ENCODE measurements at regions not wholly inside any gene's neighbourhood (a gene's known extent, or its start where the extent isn't known, plus 50 kb on each side); places are given as distances from the start of the nearest gene placed in this dataset.

DNA sequence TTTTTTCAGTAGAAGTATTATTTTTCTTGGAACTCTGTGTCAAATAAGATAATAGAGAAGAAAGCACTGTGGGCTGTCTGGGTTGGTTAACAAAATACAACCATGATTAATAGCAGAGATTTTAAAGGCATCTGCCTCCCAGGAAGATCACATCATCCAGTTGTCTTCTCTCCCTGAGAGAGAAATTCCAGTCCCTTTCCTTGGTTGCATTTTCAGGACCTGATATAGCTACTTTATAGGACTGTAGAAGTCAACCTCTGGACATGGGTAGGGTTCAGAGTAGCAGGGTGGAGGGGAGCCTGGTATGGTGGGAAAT, 309.9 kb upstream of the IGFBP3 start:
- no peaks in the 10 kb centered on the region for H3K36me3 Mint-ChIP-seq (ENCODE audit: low read depth)
- Histone ChIP-seq H3F3A (replicated peaks; ENCODE audit: low read depth) (no peaks in the 10 kb centered on the region), H3K27ac (ENCODE audit: low read depth) (no peak overlapping the region), H3K4me1 (ENCODE audit: insufficient read depth) (no peaks in the 10 kb centered on the region), H3K36me3 (ENCODE audit: insufficient read depth) (no peaks in the 10 kb centered on the region), H3K79me2 (replicated peaks; ENCODE audit: insufficient read depth) (no peaks in the 10 kb centered on the region), H3K9me2 (ENCODE audit: insufficient read depth) (peaks cover 11% of the 10 kb centered on the region; the same call in 1 of the 2 replicates), H4K20me1 (replicated peaks; ENCODE audit: insufficient read depth) (no peaks in the 10 kb centered on the region), H2AFZ (no peak overlapping the region), H3K4me3 (no peak overlapping the region), H3K4me2 (no peak overlapping the region), H3K27me3 (ENCODE audit: insufficient read depth) (no peaks in the 10 kb centered on the region)
- H3K27me3 Mint-ChIP-seq (ENCODE audit: insufficient read depth, low read depth, poor library complexity), result peaks cover 5% of the 10 kb centered on the region
- ATAC-seq (no peak), DNase-seq (ENCODE audit: low spot score) (no peak)
- H3K4me3 Mint-ChIP-seq, result no peak overlapping the region
- no peak for TF ChIP-seq JUNB (IDR thresholded peaks at IDR 0.05; ENCODE audit: unreplicated experiment)
- TF ChIP-seq POLR2AphosphoS5 (IDR thresholded peaks at IDR 0.05; ENCODE audit: low read depth), result no peak
- no peak for TF ChIP-seq EZH2 (IDR thresholded peaks at IDR 0.05; ENCODE audit: low read depth, unreplicated experiment)
- no peak for TF ChIP-seq ZNF331 (CRISPR knock-in tag; IDR thresholded peaks at IDR 0.05; ENCODE audit: low read depth)
- TF ChIP-seq STAT1 (IDR thresholded peaks at IDR 0.05; ENCODE audit: unreplicated experiment), result no peak
- no peak for TF ChIP-seq NANOG (IDR thresholded peaks at IDR 0.05; ENCODE audit: borderline replicate concordance)
- TF ChIP-seq EZH2phosphoT487 (IDR thresholded peaks at IDR 0.05; ENCODE audit: unreplicated experiment), result no peak
- TF ChIP-seq, protein P1, sequence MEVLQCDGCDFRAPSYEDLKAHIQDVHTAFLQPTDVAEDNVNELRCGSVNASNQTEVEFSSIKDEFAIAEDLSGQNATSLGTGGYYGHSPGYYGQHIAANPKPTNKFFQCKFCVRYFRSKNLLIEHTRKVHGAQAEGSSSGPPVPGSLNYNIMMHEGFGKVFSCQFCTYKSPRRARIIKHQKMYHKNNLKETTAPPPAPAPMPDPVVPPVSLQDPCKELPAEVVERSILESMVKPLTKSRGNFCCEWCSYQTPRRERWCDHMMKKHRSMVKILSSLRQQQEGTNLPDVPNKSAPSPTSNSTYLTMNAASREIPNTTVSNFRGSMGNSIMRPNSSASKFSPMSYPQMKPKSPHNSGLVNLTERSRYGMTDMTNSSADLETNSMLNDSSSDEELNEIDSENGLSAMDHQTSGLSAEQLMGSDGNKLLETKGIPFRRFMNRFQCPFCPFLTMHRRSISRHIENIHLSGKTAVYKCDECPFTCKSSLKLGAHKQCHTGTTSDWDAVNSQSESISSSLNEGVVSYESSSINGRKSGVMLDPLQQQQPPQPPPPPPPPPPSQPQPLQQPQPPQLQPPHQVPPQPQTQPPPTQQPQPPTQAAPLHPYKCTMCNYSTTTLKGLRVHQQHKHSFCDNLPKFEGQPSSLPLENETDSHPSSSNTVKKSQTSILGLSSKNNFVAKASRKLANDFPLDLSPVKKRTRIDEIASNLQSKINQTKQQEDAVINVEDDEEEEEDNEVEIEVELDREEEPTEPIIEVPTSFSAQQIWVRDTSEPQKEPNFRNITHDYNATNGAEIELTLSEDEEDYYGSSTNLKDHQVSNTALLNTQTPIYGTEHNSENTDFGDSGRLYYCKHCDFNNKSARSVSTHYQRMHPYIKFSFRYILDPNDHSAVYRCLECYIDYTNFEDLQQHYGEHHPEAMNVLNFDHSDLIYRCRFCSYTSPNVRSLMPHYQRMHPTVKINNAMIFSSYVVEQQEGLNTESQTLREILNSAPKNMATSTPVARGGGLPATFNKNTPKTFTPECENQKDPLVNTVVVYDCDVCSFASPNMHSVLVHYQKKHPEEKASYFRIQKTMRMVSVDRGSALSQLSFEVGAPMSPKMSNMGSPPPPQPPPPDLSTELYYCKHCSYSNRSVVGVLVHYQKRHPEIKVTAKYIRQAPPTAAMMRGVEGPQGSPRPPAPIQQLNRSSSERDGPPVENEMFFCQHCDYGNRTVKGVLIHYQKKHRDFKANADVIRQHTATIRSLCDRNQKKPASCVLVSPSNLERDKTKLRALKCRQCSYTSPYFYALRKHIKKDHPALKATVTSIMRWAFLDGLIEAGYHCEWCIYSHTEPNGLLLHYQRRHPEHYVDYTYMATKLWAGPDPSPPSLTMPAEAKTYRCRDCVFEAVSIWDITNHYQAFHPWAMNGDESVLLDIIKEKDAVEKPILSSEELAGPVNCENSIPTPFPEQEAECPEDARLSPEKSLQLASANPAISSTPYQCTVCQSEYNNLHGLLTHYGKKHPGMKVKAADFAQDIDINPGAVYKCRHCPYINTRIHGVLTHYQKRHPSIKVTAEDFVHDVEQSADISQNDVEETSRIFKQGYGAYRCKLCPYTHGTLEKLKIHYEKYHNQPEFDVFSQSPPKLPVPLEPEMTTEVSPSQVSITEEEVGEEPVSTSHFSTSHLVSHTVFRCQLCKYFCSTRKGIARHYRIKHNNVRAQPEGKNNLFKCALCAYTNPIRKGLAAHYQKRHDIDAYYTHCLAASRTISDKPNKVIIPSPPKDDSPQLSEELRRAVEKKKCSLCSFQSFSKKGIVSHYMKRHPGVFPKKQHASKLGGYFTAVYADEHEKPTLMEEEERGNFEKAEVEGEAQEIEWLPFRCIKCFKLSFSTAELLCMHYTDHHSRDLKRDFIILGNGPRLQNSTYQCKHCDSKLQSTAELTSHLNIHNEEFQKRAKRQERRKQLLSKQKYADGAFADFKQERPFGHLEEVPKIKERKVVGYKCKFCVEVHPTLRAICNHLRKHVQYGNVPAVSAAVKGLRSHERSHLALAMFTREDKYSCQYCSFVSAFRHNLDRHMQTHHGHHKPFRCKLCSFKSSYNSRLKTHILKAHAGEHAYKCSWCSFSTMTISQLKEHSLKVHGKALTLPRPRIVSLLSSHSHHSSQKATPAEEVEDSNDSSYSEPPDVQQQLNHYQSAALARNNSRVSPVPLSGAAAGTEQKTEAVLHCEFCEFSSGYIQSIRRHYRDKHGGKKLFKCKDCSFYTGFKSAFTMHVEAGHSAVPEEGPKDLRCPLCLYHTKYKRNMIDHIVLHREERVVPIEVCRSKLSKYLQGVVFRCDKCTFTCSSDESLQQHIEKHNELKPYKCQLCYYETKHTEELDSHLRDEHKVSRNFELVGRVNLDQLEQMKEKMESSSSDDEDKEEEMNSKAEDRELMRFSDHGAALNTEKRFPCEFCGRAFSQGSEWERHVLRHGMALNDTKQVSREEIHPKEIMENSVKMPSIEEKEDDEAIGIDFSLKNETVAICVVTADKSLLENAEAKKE (CRISPR knock-in tag; IDR thresholded peaks at IDR 0.05), result no peak
- TF ChIP-seq CREB1 (CRISPR knock-in tag; IDR thresholded peaks at IDR 0.05; ENCODE audit: low read depth), result no peak
- H3K4me1 Mint-ChIP-seq, result peaks cover 4% of the 10 kb centered on the region; the same call in 1 of the 3 replicates
- no peak overlapping the region for H3K27ac Mint-ChIP-seq
- no peaks in the 10 kb centered on the region for H3K9me3 Mint-ChIP-seq
